ENCODE measurements at regions not wholly inside any gene's neighbourhood (a gene's known extent, or its start where the extent isn't known, plus 50 kb on each side); places are given as distances from the start of the nearest gene placed in this dataset.

- WGBS (ENCODE audit: insufficient coverage): 80% methylated on average over 5 of the region's 10 CpGs
Observed at GRCh38 chr5:170444969-170445505, 55.9 kb upstream of the KCNMB1 start.

DNA sequence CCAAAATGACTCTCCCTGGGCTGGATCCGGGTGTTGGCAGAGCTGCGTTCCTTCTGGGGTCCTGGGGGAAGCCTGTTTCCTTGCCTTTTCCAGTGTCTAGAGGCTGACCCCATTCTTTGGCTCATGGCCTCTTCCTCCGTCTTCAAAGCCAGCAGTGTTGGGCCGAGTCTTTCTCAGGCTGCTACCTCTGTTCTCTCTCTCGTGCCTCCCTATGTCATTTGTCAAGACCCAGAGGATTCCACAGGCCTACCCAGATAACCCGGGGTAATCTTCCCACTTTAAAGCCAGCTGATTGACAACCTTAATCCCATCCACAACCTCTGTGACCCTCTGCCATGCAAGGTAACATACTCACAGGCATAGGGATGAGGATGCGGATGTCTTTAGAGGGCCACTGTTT, 55.0 kb upstream of the KCNMB1 start:
- Histone ChIP-seq H3K9ac (ENCODE audit: insufficient read depth, low read length, poor library complexity, severe bottlenecking) (no peak overlapping the region), H3K27me3 (ENCODE audit: control insufficient read depth in 2 of 2, insufficient read depth in 2 of 2, low read length in 2 of 2) (no peaks in the 10 kb centered on the region), H4K20me1 (ENCODE audit: insufficient read depth, low read length) (no peaks in the 10 kb centered on the region), H3K79me2 (ENCODE audit: insufficient read depth, low read length) (no peaks in the 10 kb centered on the region), H3K4me1 (ENCODE audit: control insufficient read depth in 1 of 2, insufficient read depth in 2 of 2, low read length in 2 of 2) (no peaks in the 10 kb centered on the region), H3K4me2 (replicated peaks; ENCODE audit: extremely low read depth, low read length, poor library complexity, severe bottlenecking) (no peak overlapping the region), H3K36me3 (replicated peaks in 1 of 2; ENCODE audit: control insufficient read depth in 1 of 2, insufficient read depth in 2 of 2, low read length in 2 of 2) (no peaks in the 10 kb centered on the region), H2AFZ (ENCODE audit: insufficient read depth, low read depth, low read length, poor library complexity, severe bottlenecking) (no peak overlapping the region), H3K9me3 (replicated peaks in 1 of 2; ENCODE audit: control insufficient read depth in 1 of 2, insufficient read depth in 1 of 2, low read length in 2 of 2) (no peaks in the 10 kb centered on the region), H3K27ac (ENCODE audit: low read depth in 1 of 2, low read length in 2 of 2) (no peak overlapping the region), H3K4me3 (replicated peaks in 1 of 3; ENCODE audit: low read depth in 2 of 3, low read length in 3 of 3) (no peak overlapping the region)
- Mint-ChIP-seq H3K4me3 (no peak overlapping the region), H3K27ac (no peak overlapping the region), H3K36me3 (no peaks in the 10 kb centered on the region), H3K9me3 (peaks cover 0 to 10% (median 3%) of the 10 kb centered on the region in 7 donors), H3K4me1 (peaks cover 5% of the 10 kb centered on the region), H3K27me3 (ENCODE audit: low read depth in 3 of 3) (peaks cover 0 to 5% (median 0%) of the 10 kb centered on the region in 3 donors)
- WGBS (ENCODE audit: insufficient coverage): 97% methylated on average over 6 of the region's 7 CpGs
- TF ChIP-seq CTCF (IDR thresholded peaks at IDR 0.05): no peak
- no peak for DNase-seq
- intact Hi-C loops (cut with micrococcal nuclease): loop anchor here in 1 of 2 donors (5.0 kb wide), 1 partner anchor 93 kb away; no protein-coding TSS in a partner anchor

More at GRCh38 chr5:170444969-170445505, 55.9 kb upstream of the KCNMB1 start:
- H3K36me3 Mint-ChIP-seq: no peaks in the 10 kb centered on the region
- no peaks in the 10 kb centered on the region for H3K36me3 ChIP-seq (replicated peaks in 1 of 2; ENCODE audit: control insufficient read depth in 1 of 2, insufficient read depth in 2 of 2, low read length in 2 of 2)
- H3K4me1 Mint-ChIP-seq: peaks cover 5% of the 10 kb centered on the region
- peaks cover 0 to 5% (median 0%) of the 10 kb centered on the region in 3 donors for H3K27me3 Mint-ChIP-seq (ENCODE audit: low read depth in 3 of 3)
- H3K9me3 Mint-ChIP-seq: peaks cover 0 to 10% (median 3%) of the 10 kb centered on the region in 7 donors
- no peak overlapping the region for H3K4me3 Mint-ChIP-seq
- no peaks in the 10 kb centered on the region for H4K20me1 ChIP-seq (ENCODE audit: insufficient read depth, low read length)
- H3K9me3 ChIP-seq (replicated peaks in 1 of 2; ENCODE audit: control insufficient read depth in 1 of 2, insufficient read depth in 1 of 2, low read length in 2 of 2): no peaks in the 10 kb centered on the region
- no peak for DNase-seq
- intact Hi-C loops (cut with micrococcal nuclease): loop anchor here in 1 of 2 donors (5.0 kb wide), 1 partner anchor 92 kb away; no protein-coding TSS in a partner anchor
- H3K4me3 ChIP-seq (replicated peaks in 1 of 3; ENCODE audit: low read depth in 2 of 3, low read length in 3 of 3): no peak overlapping the region
- no peak overlapping the region for H3K9ac ChIP-seq (ENCODE audit: insufficient read depth, low read length, poor library complexity, severe bottlenecking)
- H3K79me2 ChIP-seq (ENCODE audit: insufficient read depth, low read length): no peaks in the 10 kb centered on the region
- H3K4me1 ChIP-seq (ENCODE audit: control insufficient read depth in 1 of 2, insufficient read depth in 2 of 2, low read length in 2 of 2): no peaks in the 10 kb centered on the region
- no peak overlapping the region for H3K27ac ChIP-seq (ENCODE audit: low read depth in 1 of 2, low read length in 2 of 2)
- H3K4me2 ChIP-seq (replicated peaks; ENCODE audit: extremely low read depth, low read length, poor library complexity, severe bottlenecking): no peak overlapping the region
- H2AFZ ChIP-seq (ENCODE audit: insufficient read depth, low read depth, low read length, poor library complexity, severe bottlenecking): no peak overlapping the region
- H3K27ac Mint-ChIP-seq: no peak overlapping the region
- H3K27me3 ChIP-seq (ENCODE audit: control insufficient read depth in 2 of 2, insufficient read depth in 2 of 2, low read length in 2 of 2): no peaks in the 10 kb centered on the region
- TF ChIP-seq CTCF (IDR thresholded peaks at IDR 0.05): no peak

Measured in CD14-positive monocyte (primary cell).